HCT116 (cell line): ENCODE measurements at regions not wholly inside any gene's neighbourhood (a gene's known extent, or its start where the extent isn't known, plus 50 kb on each side); places are given as distances from the start of the nearest gene placed in this dataset.
"Not testable (repeated sequence)": the region's sequence is repeated elsewhere in the genome, so short reads cannot be mapped to it uniquely, and the experiment has no call there.

ENCODE experiments used
- ATF3 ChIP-seq: IDR thresholded peaks from 2 replicates; pipeline ENCODE4 v1.6.1; 2012
- CEBPB ChIP-seq: IDR thresholded peaks from 2 replicates; pipeline ENCODE4 v1.6.1; 2012; ENCODE audit warnings: low read depth
- CTCF ChIP-seq, 3 experiments: fragments of 200-600 bp in 1 of 3; sonication (generic) in 1 of 3; IDR thresholded peaks in 2 of 3; conservative IDR thresholded peaks in 1 of 3; 2 replicates each; pipeline ENCODE4 v1.5.1; 2012 to 2017; ENCODE audit warnings: low read depth in 2 of 3, low read length in 2 of 3, antibody characterized with exemption in 1 of 3, borderline replicate concordance in 1 of 3, control low read depth in 1 of 3, mild to moderate bottlenecking in 1 of 3, mixed read lengths in 1 of 3, mixed run types in 1 of 3, moderate library complexity in 1 of 3; ENCODE audit not compliant: insufficient read depth in 1 of 3
- EGR1 ChIP-seq: IDR thresholded peaks from 2 replicates; pipeline ENCODE4 v1.6.1; 2012; ENCODE audit warnings: low read depth
- EZH2 ChIP-seq: fragments of 200-600 bp; sonication (generic); IDR thresholded peaks from 2 replicates; pipeline ENCODE4 v1.6.1; 2017; ENCODE audit warnings: antibody characterized with exemption, mixed run types
- EZH2phosphoT487 ChIP-seq: fragments of 200-600 bp; IDR thresholded peaks from 2 replicates; pipeline ENCODE4 v1.6.1; 2018; ENCODE audit warnings: antibody characterized with exemption, borderline replicate concordance
- MAX ChIP-seq: IDR thresholded peaks from 2 replicates; pipeline ENCODE4 v1.6.1; 2012
- POLR2A ChIP-seq: IDR thresholded peaks from 2 replicates; pipeline ENCODE4 v1.7.0; 2011; ENCODE audit warnings: borderline replicate concordance; ENCODE audit not compliant: insufficient read depth, insufficient read length; ENCODE audit errors: extremely low read depth
- POLR2AphosphoS5 ChIP-seq: IDR thresholded peaks from 2 replicates; pipeline ENCODE4 v1.6.1; 2011; ENCODE audit warnings: mild to moderate bottlenecking, low read depth, low read length, moderate library complexity
- REST ChIP-seq: IDR thresholded peaks from 2 replicates; pipeline ENCODE4 v1.6.1; 2012; ENCODE audit warnings: low read depth
- SP1 ChIP-seq: IDR thresholded peaks from 2 replicates; pipeline ENCODE4 v1.6.1; 2012; ENCODE audit warnings: low read depth
- TCF7L2 ChIP-seq: IDR thresholded peaks from 2 replicates; pipeline ENCODE4 v1.7.0; 2011; ENCODE audit warnings: borderline replicate concordance, inconsistent platforms; ENCODE audit not compliant: insufficient read depth, insufficient read length; ENCODE audit errors: extremely low read depth
- YY1 ChIP-seq: IDR thresholded peaks from 2 replicates; pipeline ENCODE4 v1.6.1; 2011; ENCODE audit warnings: low read length, low read depth, moderate library complexity, mild to moderate bottlenecking; ENCODE audit not compliant: insufficient replicate concordance; ENCODE audit errors: extremely low read depth
- ZNF274 ChIP-seq: fragments of 200-500 bp; sonication (Bioruptor generic); IDR thresholded peaks from 2 replicates; pipeline ENCODE4 v1.6.1; 2014; ENCODE audit warnings: mild to moderate bottlenecking, low read depth, low read length, inconsistent platforms

- not testable (repeated sequence) for TF ChIP-seq CTCF (IDR thresholded peaks at IDR 0.05 in 2 of 3, conservative IDR thresholded peaks at IDR 0.05 in 1 of 3; ENCODE audit: borderline replicate concordance in 1 of 3, insufficient read depth in 1 of 3, low read depth in 2 of 3, low read length in 2 of 3); MAX; EZH2phosphoT487; POLR2AphosphoS5; TCF7L2; POLR2A; EZH2; REST; ZNF274; EGR1; CEBPB; SP1; YY1; ATF3
These were observed 51.4 kb upstream of the INPP4B start for GRCh38 chr4:142897518-142897917.
